Panc1 (cell line): ENCODE measurements at regions not wholly inside any gene's neighbourhood (a gene's known extent, or its start where the extent isn't known, plus 50 kb on each side); places are given as distances from the start of the nearest gene placed in this dataset.

Source experiments
- ATAC-seq: fragments of 200-7000 bp; cut with Tn5 transposase; 2 replicates; pipeline ENCODE4 v1.9.1; 2020; ENCODE audit warnings: mild to moderate bottlenecking, moderate library complexity
- BruUV-seq: library from RNA; stranded (reverse); fragments of 400-500 nt; replicated peaks from 2 replicates; lab custom pipeline; 2021; lab: Mats Ljungman, UMichigan
- CTCF ChIA-PET: fragments of 300-600 bp; sonication (Branson Sonifier 250); formaldehyde crosslinking; loops from one replicate; lab custom pipeline; 2022; ENCODE audit warnings: antibody characterized with exemption; lab: Charles Lee
- POLR2A ChIA-PET: fragments of 300-600 bp; sonication (Branson Sonifier 250); formaldehyde crosslinking; loops from one replicate; lab custom pipeline; 2022; ENCODE audit warnings: antibody characterized with exemption; lab: Charles Lee
- DNase-seq: peaks from one replicate; pipeline ENCODE4 v3.0.0-alpha.2; 2010; ENCODE audit warnings: low read depth, low spot score
- H3K27ac ChIP-seq: 2 replicates; pipeline ENCODE4 v1.5.1; 2011; ENCODE audit warnings: mild to moderate bottlenecking, low read length, inconsistent platforms
- H3K27me3 ChIP-seq: fragments of 200-500 bp; sonication (Bioruptor generic); 2 replicates; pipeline ENCODE4 v1.6.0; 2014; ENCODE audit warnings: low read length, inconsistent platforms; ENCODE audit not compliant: control insufficient read depth, insufficient read depth
- H3K36me3 ChIP-seq: fragments of 200-500 bp; sonication (Bioruptor generic); 2 replicates; pipeline ENCODE4 v1.5.1; 2014; ENCODE audit warnings: inconsistent platforms, mild to moderate bottlenecking, low read length, moderate library complexity; ENCODE audit not compliant: control insufficient read depth, insufficient read depth
- H3K4me1 ChIP-seq: 2 replicates; pipeline ENCODE4 v1.5.1; 2011; ENCODE audit warnings: inconsistent platforms, mild to moderate bottlenecking, low read length, moderate library complexity; ENCODE audit not compliant: control insufficient read depth, insufficient read depth
- H3K4me3 ChIP-seq, 2 experiments: 2 replicates each; pipeline ENCODE4 v1.5.1; 2011 to 2012; ENCODE audit warnings: low read depth in 2 of 2, low read length in 2 of 2, mild to moderate bottlenecking in 2 of 2, inconsistent platforms in 1 of 2, moderate library complexity in 1 of 2
- H3K9me3 ChIP-seq: fragments of 200-500 bp; sonication (Bioruptor generic); 2 replicates; pipeline ENCODE4 v1.5.1; 2014; ENCODE audit warnings: low read depth, mild to moderate bottlenecking, inconsistent platforms, low read length, moderate library complexity; ENCODE audit not compliant: control insufficient read depth, insufficient read depth
- POLR2AphosphoS5 ChIP-seq: IDR thresholded peaks from 2 replicates; pipeline ENCODE4 v1.6.1; 2012; ENCODE audit warnings: mild to moderate bottlenecking, low read depth, low read length, moderate library complexity
- REST ChIP-seq, 2 experiments: IDR thresholded peaks; 2 replicates each; pipeline ENCODE4 v1.6.1; 2011 to 2012; ENCODE audit warnings: low read depth in 2 of 2, control low read depth in 1 of 2, low read length in 1 of 2, mild to moderate bottlenecking in 1 of 2, moderate library complexity in 1 of 2; ENCODE audit not compliant: insufficient read depth in 1 of 2
- SIN3A ChIP-seq: IDR thresholded peaks from 2 replicates; pipeline ENCODE4 v1.6.1; 2012; ENCODE audit warnings: low read depth, mild to moderate bottlenecking, low read length, moderate library complexity, borderline replicate concordance; ENCODE audit not compliant: insufficient read depth
- TCF7L2 ChIP-seq: IDR thresholded peaks from 2 replicates; pipeline ENCODE4 v1.6.1; 2011; ENCODE audit warnings: mild to moderate bottlenecking, low read depth, low read length, inconsistent platforms
- in situ Hi-C: cut with HindIII; loops from 2 replicates; pipeline ENCODE4 v1.10.0; 2016; ENCODE audit warnings: low sequenced_read_pairs, low pct_unique_long_range_greater_than_20kb
- intact Hi-C: fragments of 100-400 bp; cut with micrococcal nuclease; formaldehyde crosslinking; loops from one replicate; pipeline ENCODE4 v1.10.0; 2022; ENCODE audit not compliant: unreplicated experiment
- TF ChIP-seq, protein P1 (sequence below): fragments of 450-650 bp; IDR thresholded peaks from 2 replicates; pipeline ENCODE4 v1.5.1; 2017; ENCODE audit warnings: mild to moderate bottlenecking

DNA sequence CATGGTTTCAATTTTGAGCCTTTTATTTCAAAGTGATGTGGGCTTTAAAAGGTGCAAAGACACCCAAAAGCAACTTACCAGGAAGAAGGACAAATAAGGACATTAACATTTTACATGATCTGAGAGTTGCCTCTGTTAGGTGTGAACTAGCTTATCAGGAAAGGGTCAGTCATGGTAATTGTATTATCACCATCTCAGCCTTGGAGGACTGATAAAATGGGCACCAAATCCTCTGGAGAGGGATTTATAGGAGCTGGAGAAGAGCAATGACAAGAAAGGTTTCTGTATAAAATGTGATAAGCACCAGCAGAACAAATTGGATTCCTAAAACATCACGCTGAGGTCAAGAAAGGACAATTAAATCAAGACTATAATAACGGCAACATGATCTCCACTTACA lies 217.7 kb upstream of the PRICKLE1 start:
- Histone ChIP-seq H3K9me3 (no peaks in the 10 kb centered on the region), H3K27ac (no peak overlapping the region; the same call in 1 of the 2 replicates), H3K4me1 (no peaks in the 10 kb centered on the region), H3K36me3 (no peaks in the 10 kb centered on the region), H3K4me3 (no peak overlapping the region), H3K27me3 (no peaks in the 10 kb centered on the region)
- DNase-seq (no peak), ATAC-seq (no peak)
- ChIA-PET POLR2A (no interaction called here), CTCF (no interaction called here)
- TF ChIP-seq, protein P1, sequence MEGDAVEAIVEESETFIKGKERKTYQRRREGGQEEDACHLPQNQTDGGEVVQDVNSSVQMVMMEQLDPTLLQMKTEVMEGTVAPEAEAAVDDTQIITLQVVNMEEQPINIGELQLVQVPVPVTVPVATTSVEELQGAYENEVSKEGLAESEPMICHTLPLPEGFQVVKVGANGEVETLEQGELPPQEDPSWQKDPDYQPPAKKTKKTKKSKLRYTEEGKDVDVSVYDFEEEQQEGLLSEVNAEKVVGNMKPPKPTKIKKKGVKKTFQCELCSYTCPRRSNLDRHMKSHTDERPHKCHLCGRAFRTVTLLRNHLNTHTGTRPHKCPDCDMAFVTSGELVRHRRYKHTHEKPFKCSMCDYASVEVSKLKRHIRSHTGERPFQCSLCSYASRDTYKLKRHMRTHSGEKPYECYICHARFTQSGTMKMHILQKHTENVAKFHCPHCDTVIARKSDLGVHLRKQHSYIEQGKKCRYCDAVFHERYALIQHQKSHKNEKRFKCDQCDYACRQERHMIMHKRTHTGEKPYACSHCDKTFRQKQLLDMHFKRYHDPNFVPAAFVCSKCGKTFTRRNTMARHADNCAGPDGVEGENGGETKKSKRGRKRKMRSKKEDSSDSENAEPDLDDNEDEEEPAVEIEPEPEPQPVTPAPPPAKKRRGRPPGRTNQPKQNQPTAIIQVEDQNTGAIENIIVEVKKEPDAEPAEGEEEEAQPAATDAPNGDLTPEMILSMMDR, result no peak
- no peak for TF ChIP-seq REST (IDR thresholded peaks at IDR 0.05; ENCODE audit: insufficient read depth in 1 of 2, low read depth in 2 of 2, low read length in 1 of 2)
- BruUV-seq, result no TSS peak
- in situ Hi-C loops, result no loop called here
- intact Hi-C loops, result loop anchor here (5.0 to 10.0 kb wide), 2 partner anchors 478 to 920 kb away; no protein-coding TSS in a partner anchor

DNA sequence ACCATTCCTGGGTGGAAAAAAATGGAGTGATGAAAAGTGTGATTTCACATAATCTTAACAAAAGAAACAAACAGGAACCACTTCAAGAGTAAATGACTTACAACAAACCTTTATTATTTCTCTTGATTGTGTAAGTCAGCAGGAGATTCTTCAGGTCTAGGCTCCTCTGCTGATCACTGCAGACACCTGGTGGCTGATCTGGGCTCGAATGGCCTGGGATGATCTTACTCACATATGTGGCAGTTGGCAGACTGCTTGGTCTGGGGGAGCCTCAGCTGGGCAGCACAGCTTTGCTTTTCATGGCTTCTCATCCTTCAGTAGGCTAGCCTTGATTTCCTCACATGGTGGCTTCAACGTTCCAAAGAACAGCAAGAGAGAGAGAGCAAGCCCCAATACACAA lies 215.4 kb upstream of the PRICKLE1 start:
- H3K9me3 ChIP-seq, result no peaks in the 10 kb centered on the region
- DNase-seq, result no peak
- ChIA-PET POLR2A (no interaction called here), CTCF (no interaction called here)
- H3K36me3 ChIP-seq, result no peaks in the 10 kb centered on the region
- in situ Hi-C loops (no loop called here), intact Hi-C loops (loop anchor here (5.0 to 10.0 kb wide), 2 partner anchors 480 to 922 kb away; no protein-coding TSS in a partner anchor)
- no peak overlapping the region for H3K4me3 ChIP-seq
- TF ChIP-seq TCF7L2 (no peak), REST (IDR thresholded peaks at IDR 0.05; ENCODE audit: insufficient read depth in 1 of 2, low read depth in 2 of 2, low read length in 1 of 2) (no peak), SIN3A (no peak), POLR2AphosphoS5 (no peak)
- TF ChIP-seq, protein P1, result no peak
- no TSS peak for BruUV-seq
- no peak for ATAC-seq
- H3K4me1 ChIP-seq, result no peaks in the 10 kb centered on the region
- no peak overlapping the region for H3K27ac ChIP-seq
- no peaks in the 10 kb centered on the region for H3K27me3 ChIP-seq
